OCI-LY7 (cell line): ENCODE measurements at regions not wholly inside any gene's neighbourhood (a gene's known extent, or its start where the extent isn't known, plus 50 kb on each side); places are given as distances from the start of the nearest gene placed in this dataset.

Source experiments
- BruUV-seq: library from RNA; stranded (reverse); fragments of 400-500 nt; replicated peaks from 2 replicates; lab custom pipeline; 2021; lab: Mats Ljungman, UMichigan
- CTCF ChIA-PET: fragments of 300-600 bp; sonication (Branson Sonifier 250); formaldehyde crosslinking; loops from one replicate; lab custom pipeline; 2022; ENCODE audit warnings: antibody characterized with exemption; ENCODE audit not compliant: unreplicated experiment; lab: Charles Lee
- POLR2A ChIA-PET: fragments of 300-600 bp; sonication (Branson Sonifier 250); formaldehyde crosslinking; loops from one replicate; lab custom pipeline; 2022; ENCODE audit warnings: antibody characterized with exemption; lab: Charles Lee
- DNase-seq: peaks from one replicate; pipeline ENCODE4 v3.0.0-alpha.2; 2015; ENCODE audit warnings: low spot score
- H2AFZ ChIP-seq: fragments of 200-600 bp; sonication (generic), shearing (Covaris generic); 2 replicates; pipeline ENCODE4 v1.6.1; 2014; ENCODE audit warnings: mild to moderate bottlenecking, antibody characterized with exemption, low read length, moderate library complexity
- H3K27ac ChIP-seq: fragments of 200-600 bp; sonication (generic); 2 replicates; pipeline ENCODE4 v1.5.1; 2014; ENCODE audit warnings: mixed run types, low read depth, mild to moderate bottlenecking, moderate library complexity, low read length, inconsistent platforms; ENCODE audit not compliant: poor library complexity, severe bottlenecking
- H3K36me3 ChIP-seq: fragments of 200-600 bp; sonication (generic); 2 replicates; pipeline ENCODE4 v1.6.1; 2014; ENCODE audit warnings: mild to moderate bottlenecking, antibody characterized with exemption, low read length, moderate library complexity, mixed read lengths; ENCODE audit not compliant: insufficient read depth
- H3K4me1 ChIP-seq: fragments of 200-600 bp; sonication (generic); 2 replicates; pipeline ENCODE4 v1.5.1; 2014; ENCODE audit warnings: mild to moderate bottlenecking, low read length; ENCODE audit not compliant: insufficient read depth, poor library complexity, severe bottlenecking
- H3K4me2 ChIP-seq: fragments of 200-600 bp; sonication (generic); 2 replicates; pipeline ENCODE4 v1.6.1; 2014; ENCODE audit warnings: mild to moderate bottlenecking, low read length
- H3K4me3 ChIP-seq: fragments of 200-600 bp; sonication (generic); 2 replicates; pipeline ENCODE4 v1.5.1; 2014; ENCODE audit warnings: mild to moderate bottlenecking, low read depth, low read length; ENCODE audit not compliant: poor library complexity, severe bottlenecking
- H3K79me2 ChIP-seq: fragments of 200-600 bp; sonication (generic); 2 replicates; pipeline ENCODE4 v1.6.1; 2016; ENCODE audit warnings: low read depth, mild to moderate bottlenecking, low read length, moderate library complexity, mixed read lengths; ENCODE audit not compliant: insufficient read depth
- H3K9me2 ChIP-seq: fragments of 200-600 bp; sonication (generic); 2 replicates; pipeline ENCODE4 v1.6.1; 2016; ENCODE audit warnings: mild to moderate bottlenecking, low read length, mixed read lengths; ENCODE audit not compliant: insufficient read depth
- H3K9me3 ChIP-seq: fragments of 200-600 bp; sonication (generic); 2 replicates; pipeline ENCODE4 v1.6.1; 2014; ENCODE audit warnings: mild to moderate bottlenecking, mixed run types, low read length, mixed read lengths
- H4K20me1 ChIP-seq: fragments of 200-600 bp; sonication (generic); 2 replicates; pipeline ENCODE4 v1.6.1; 2014; ENCODE audit warnings: mild to moderate bottlenecking, antibody characterized with exemption, low read length, moderate library complexity, mixed read lengths; ENCODE audit not compliant: insufficient read depth
- CTCF ChIP-seq: fragments of 200-600 bp; sonication (generic); conservative IDR thresholded peaks from 2 replicates; pipeline ENCODE4 v1.5.1; 2014; ENCODE audit warnings: mild to moderate bottlenecking, antibody characterized with exemption, low read length, moderate library complexity, mixed read lengths
- EZH2phosphoT487 ChIP-seq: fragments of 200-600 bp; sonication (generic); IDR thresholded peaks from 2 replicates; pipeline ENCODE4 v1.6.1; 2018; ENCODE audit warnings: low read depth, borderline replicate concordance, mild to moderate bottlenecking, mixed run types, antibody characterized with exemption, low read length, moderate library complexity, mixed read lengths
- intact Hi-C: fragments of 100-400 bp; cut with micrococcal nuclease; formaldehyde crosslinking; loops from one replicate; pipeline ENCODE4 v1.10.0; 2022; ENCODE audit not compliant: unreplicated experiment

DNA sequence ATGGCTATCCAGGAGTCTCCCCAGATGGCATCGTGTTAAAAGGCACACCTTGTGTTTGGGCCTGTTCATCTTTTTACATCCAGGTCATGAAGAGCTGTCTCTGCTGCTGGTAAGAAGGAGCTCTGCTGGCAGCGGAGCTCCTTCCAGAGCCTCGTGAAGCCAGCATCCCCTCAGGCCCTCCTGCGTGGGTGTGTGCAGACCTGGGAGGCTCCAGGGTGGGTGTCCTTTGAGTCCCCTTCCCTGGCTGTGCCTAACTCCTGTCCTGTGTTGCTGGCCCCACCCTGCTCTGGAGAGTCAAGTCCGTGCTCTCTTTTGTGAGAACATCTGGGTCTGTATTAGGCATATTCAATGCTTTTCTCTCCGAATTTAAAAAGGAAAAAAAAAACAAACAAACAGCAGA lies 149.6 kb upstream of the IRX2 start:
- Histone ChIP-seq H3K4me2 (no peak overlapping the region), H2AFZ (no peak overlapping the region), H3K27ac (no peak overlapping the region), H4K20me1 (no peaks in the 10 kb centered on the region), H3K4me3 (no peak overlapping the region), H3K9me2 (no peaks in the 10 kb centered on the region), H3K79me2 (no peaks in the 10 kb centered on the region), H3K4me1 (no peaks in the 10 kb centered on the region), H3K9me3 (no peaks in the 10 kb centered on the region), H3K36me3 (no peaks in the 10 kb centered on the region)
- ChIA-PET CTCF (no interaction called here), POLR2A (interaction anchor here (0.6 to 0.7 kb wide), 3 partner anchors 237 to 1317 kb away, joined by 3 to 4 read pairs (median 3); no protein-coding TSS in a partner anchor)
- DNase-seq = no peak
- BruUV-seq = no TSS peak
- TF ChIP-seq CTCF (no peak), EZH2phosphoT487 (no peak)
- intact Hi-C loops = no loop called here

GRCh38 chr5:2900360-2900759 lies 148.9 kb upstream of the IRX2 start:
- no peak overlapping the region for H2AFZ ChIP-seq
- no peak overlapping the region for H3K27ac ChIP-seq
- no peak overlapping the region for H3K4me3 ChIP-seq
- ChIA-PET POLR2A (interaction anchor here (0.7 kb wide), 1 partner anchor 806 kb away, joined by 4 read pairs; no protein-coding TSS in a partner anchor), CTCF (no interaction called here)
- H3K9me3 ChIP-seq = no peaks in the 10 kb centered on the region
- intact Hi-C loops = no loop called here
- H4K20me1 ChIP-seq = no peaks in the 10 kb centered on the region
- TF ChIP-seq CTCF (no peak), EZH2phosphoT487 (no peak)
- no peaks in the 10 kb centered on the region for H3K36me3 ChIP-seq
- H3K4me1 ChIP-seq = no peaks in the 10 kb centered on the region
- DNase-seq = no peak
- H3K4me2 ChIP-seq = no peak overlapping the region
- BruUV-seq = no TSS peak
- no peaks in the 10 kb centered on the region for H3K9me2 ChIP-seq
- no peaks in the 10 kb centered on the region for H3K79me2 ChIP-seq

DNA sequence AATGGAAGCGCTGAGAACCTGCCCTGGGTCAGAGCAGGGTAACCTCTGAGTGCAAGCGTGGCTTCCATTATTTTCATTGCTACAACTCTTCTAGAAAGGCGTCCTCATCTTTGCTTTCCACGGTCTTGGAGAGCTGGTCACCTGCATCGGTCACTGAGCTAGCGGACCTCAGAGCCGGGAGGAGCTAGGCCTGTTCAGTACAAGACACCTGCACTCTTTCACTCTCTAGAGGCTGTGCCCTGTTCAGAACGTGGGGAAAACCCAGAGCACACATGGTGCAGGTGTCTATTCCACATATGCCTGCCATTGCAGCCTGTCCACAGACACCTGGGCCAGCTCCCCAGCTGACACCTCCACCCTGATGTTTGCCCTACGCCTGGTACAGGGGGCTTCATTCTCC lies 147.8 kb upstream of the IRX2 start:
- ChIA-PET POLR2A (no interaction called here), CTCF (no interaction called here)
- BruUV-seq = no TSS peak
- Histone ChIP-seq H3K27ac (no peak overlapping the region), H3K36me3 (no peaks in the 10 kb centered on the region), H2AFZ (no peak overlapping the region), H3K9me3 (no peaks in the 10 kb centered on the region), H3K9me2 (no peaks in the 10 kb centered on the region), H3K4me3 (no peak overlapping the region), H3K79me2 (no peaks in the 10 kb centered on the region), H3K4me1 (no peaks in the 10 kb centered on the region), H4K20me1 (no peaks in the 10 kb centered on the region), H3K4me2 (no peak overlapping the region)
- DNase-seq = no peak
- TF ChIP-seq EZH2phosphoT487 (no peak), CTCF (no peak)
- intact Hi-C loops = no loop called here
